ENCODE measurements at regions not wholly inside any gene's neighbourhood (a gene's known extent, or its start where the extent isn't known, plus 50 kb on each side); places are given as distances from the start of the nearest gene placed in this dataset.

DNA sequence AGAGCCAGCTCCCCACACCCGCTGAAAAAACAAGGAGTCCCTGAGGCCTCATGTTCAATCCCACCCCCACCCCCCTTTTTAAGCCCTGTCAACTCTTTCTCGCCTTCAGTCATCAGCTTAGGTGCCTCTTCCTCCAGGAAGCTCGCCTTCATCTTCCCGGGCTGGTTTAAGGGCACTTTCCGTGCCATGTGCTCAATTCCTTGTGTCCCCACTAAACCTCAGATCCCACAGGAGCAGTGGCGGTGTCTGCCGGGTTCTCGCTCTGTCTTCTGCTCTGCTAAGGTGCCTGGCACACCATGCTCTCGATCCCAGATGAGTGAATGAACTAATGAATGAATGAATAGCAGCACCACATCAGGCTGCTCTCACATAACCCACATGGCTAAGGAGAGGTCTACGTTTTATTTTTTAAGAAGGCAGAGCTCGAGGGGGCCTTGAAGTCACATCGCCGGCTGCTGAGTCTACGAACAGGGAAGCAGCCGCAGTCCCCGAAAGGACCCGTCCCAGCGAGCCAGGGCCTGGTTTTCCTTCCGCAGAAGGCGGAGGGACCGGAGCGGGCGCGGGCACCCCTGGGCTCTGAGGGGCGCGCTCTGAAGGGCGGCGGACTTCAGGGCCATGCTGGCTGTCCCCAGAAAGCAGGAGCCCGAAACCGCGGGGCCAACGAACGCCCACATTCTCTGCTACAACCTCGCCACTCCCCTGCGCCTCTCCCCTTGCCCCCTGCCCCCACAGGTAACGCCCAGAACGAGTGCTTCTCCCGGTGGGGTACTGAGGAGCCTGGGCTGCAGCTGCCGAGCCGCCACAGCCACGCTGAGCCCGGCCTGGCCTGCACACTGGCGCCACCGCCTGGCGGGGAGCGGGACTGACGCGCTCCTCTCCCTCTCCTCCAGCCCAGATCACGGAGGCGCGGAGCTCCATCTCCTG lies 73.4 kb upstream of the KCNMA1 start:
- no peak for DNase-seq (ENCODE audit: low read depth)

DNA sequence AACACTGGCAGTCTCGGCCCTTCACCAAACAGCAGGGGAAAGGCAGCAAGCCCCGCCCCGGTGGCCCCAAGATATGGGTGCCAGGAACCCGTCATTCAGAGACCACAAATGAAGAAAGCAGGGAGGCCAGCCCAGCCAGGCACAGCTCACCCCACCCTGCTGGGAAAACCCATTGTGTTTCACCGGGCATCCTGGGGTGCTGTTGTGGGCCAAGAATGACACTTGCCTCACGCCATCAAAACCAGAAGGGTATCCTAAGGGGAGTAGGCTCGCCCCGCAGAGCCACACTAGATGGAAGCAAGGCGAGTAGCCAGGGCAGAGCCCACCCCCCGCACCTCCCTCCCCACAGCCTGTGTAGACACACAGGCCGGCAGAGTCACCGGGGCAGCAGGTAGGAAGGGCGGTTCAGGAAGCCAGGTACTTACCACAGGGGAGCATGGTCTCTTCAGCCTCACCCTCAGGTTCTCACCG lies 72.5 kb upstream of the KCNMA1 start:
- DNase-seq (ENCODE audit: low read depth) = no peak

DNA sequence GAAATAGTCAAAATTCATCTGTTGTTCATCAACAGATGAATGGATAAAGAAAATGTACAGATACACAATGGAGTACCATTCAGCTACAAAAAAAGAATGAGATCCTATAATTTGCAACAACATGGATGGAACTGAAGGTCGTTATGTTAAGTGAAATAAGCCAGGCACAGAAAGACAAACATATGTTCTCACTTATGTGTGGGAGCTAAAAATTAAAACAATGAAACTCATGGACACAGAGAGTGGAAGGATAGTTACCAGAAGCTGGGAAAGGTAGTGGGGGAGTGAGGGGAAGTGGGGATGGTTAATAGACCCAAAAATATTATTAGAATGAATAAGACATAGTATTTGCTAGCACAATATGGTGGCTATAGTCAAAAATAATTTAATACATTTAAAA lies 70.0 kb upstream of the KCNMA1 start:
- DNase-seq (ENCODE audit: low read depth) = no peak

DNA sequence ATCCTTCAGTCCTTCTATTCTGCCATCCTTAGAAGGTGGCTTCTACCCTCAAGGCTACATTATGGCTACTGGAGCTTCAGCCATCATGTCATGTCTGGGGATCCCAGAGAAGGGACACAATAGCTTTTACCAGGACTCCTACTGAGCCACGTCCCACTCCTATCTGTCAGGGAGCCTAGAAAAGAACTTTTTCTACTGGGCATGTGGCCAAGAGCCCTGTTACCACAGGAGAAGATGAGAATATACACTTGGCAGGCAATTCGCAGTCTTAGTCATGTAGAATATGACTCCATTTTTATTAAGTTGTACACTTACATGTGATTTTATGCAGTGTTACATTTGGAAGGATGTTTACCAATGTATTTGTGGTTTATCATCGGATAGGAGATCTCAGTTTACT lies 64.6 kb upstream of the KCNMA1 start:
- peak; percentile 46 for DNase-seq (ENCODE audit: low read depth)

DNA sequence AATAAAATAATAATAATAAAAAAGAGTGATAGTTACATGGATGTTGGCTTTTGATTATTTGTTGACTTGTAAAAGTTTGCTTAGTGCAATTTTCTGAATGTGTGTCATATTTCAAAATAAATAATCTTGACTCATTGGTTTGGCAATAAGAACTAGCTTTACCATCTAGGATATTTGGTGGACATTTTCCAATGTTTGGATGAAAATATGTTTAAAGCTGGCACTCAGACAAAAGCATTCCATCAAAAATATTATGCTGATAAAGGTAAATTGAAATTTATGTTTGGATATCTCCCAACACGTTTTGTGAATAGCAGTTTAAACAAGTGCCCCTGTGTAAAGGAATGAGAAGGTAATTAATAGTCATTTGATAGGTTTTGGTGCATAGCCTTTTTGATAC lies 62.5 kb upstream of the KCNMA1 start:
- no peak for DNase-seq (ENCODE audit: low read depth)

DNA sequence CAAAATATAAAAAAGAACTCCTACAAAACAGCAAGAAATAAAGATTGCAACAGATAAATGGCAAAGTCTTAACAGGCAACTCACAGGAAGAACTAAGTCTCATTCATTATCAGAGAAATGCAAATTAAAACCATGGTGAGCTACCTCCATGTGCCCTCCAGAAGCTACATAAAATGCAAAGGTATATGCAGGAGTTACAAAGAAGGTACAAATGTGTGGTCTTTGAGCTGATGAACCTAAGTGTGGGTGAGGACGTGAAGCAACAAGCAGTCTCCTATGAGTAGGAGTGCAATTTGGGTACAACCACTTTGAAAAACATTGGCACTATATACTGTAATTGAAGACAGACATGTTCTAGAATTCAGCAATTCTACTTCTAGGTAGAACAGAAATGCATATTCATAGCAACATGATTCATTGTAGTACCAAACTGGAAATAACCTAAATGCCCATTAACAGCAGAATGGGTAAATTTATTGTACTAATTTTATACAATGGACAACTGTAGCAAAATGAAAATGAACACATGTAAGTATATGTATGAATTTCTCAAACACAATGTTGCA lies 61.6 kb upstream of the KCNMA1 start:
- DNase-seq (ENCODE audit: low read depth) = no peak

DNA sequence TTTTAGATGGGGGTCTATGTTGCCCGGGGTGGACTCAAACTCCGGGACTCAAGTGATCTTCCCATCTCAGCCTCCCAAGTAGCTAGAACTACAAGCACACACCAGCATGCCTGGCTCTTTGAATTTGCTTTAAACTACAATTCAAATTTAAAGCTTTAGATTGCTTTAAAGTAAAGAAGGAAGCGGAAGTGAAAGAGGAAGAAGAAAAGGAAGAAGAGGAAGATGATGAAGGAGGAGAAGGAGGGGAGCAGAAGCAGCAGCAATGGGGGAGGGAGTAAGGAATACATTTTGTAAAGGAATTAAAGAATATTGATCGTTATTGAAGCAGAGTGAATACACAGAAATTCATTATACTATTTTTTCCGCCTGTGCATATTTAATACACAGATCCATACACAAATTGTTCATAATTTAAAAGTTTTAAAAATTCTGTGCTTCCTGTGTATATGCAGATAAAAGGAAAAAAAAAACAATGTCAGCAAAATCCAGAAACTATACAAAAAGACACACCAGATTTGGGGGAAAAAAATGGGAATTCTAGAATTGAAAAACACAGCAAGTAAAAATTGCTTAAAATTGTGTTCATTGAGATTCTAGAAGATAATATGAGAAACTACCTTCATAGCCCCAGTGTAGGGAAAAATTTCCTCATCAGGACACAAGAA lies 60.8 kb upstream of the KCNMA1 start:
- DNase-seq (ENCODE audit: low read depth) = no peak

DNA sequence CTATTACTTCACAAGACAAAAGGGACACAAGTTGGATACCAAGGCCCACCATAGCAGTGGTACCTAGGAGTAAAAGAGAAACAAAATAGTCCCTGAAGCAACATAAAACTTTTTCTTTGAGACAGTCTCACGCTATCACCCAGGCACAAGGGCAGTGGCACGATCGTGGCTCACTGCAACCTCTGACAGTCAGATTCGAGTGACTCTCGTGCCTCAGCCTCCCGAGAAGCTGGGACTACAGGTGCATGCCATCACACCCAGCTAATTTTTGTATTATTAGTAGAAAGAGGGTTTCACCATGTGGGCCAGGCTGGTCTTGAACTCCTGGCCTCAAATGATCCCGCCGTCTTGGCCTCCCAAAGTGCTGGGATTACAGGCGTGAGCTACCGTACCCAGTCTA lies 59.0 kb upstream of the KCNMA1 start:
- DNase-seq (ENCODE audit: low read depth) = no peak

DNA sequence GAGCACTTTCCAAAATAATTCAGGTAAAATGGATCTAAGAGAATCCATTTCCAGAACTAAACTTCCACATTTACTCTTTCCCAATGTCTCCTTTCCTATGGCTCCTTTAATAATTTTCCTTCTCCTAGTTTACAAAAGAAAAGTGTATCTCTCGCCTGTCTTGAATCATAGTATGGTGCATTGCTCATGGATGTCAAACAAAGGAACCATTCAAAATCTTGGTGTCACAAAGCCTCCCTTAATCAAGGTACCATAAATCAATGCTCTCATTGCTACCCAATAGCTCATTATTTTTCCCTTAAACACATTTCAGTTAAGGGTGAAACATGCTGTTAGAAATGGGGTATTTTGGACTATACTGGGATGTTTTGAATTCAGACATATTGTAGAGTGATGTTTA lies 57.6 kb upstream of the KCNMA1 start:
- no peak for DNase-seq (ENCODE audit: low read depth)

DNA sequence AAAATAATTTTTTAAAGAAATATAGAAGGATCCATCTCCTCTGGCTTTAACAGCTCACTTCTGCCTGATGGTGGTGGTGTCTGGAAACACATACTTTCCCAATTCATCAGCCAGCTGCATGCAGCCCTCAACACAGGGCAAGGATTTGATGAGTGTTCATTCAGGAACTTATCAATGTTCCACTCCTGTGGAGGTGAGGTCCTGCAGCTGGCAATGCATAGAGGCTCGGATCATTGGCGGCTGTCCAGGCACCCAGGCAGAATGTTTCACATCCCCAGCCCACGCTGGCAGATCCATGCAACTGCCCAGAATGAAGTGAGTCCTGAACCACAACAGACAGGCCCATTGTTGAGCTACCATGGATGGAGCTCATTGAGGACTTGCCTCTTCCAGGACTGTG lies 55.2 kb upstream of the KCNMA1 start:
- no peak for DNase-seq (ENCODE audit: low read depth)

DNA sequence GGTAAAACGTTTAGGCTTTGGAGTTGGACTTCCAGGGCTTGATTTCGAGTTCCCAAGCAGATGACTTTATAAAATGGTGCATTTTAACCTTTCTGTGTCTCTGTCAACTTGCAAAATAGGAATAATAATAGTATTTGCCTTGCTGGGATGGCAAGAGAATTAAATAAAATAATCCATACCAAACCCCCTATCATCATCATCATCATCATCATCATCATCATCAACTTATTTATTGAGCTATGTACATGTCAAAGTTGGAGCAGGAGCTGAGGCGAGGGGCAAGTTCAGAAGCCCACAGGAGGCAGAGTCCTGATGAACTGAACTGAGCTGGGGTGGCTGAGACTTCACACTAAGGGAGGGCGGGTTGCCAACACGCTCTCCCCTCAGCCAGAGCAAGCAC lies 51.7 kb upstream of the KCNMA1 start:
- no peak for DNase-seq (ENCODE audit: low read depth)

DNA sequence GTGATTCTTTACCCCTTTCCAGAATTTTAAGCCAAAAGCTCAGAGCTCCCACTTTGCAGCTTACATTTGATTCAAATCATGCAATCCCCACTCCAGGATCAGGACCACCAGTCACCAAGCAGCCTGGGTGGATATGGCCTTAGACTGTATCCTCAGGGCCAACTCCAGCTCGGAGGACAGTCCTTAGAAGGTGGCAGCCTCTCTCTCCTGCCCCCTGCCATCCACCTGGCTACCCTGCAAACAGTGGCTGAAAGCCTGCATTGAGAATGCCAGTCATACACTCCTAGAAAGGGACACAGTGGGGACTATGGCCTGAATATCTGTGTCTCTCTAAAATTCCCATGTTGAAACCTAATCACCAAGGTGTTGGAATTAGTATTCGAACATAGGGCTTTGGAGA lies 50.0 kb upstream of the KCNMA1 start:
- no peak for DNase-seq (ENCODE audit: low read depth)

Data from GM04503 (cell line).